ENCODE measurements at regions not wholly inside any gene's neighbourhood (a gene's known extent, or its start where the extent isn't known, plus 50 kb on each side); places are given as distances from the start of the nearest gene placed in this dataset.
"Not testable (repeated sequence)": the region's sequence is repeated elsewhere in the genome, so short reads cannot be mapped to it uniquely, and the experiment has no call there.

GRCh38 chr1:157319567-157319966 is 181.4 kb upstream of the ETV3 start:
- H3K9me3 ChIP-seq (ENCODE audit: control insufficient read depth, insufficient read depth, low read depth, low read length): no peaks in the 10 kb centered on the region
- H3K4me3 ChIP-seq (ENCODE audit: low read depth in 2 of 2, low read length in 2 of 2): no peak overlapping the region
- ChIA-PET CTCF (no interaction called here), POLR2A (no interaction called here)
- no peaks in the 10 kb centered on the region for H3K36me3 ChIP-seq (ENCODE audit: control insufficient read depth, insufficient read depth, low read length)
- ATAC-seq: no peak
- intact Hi-C loops (cut with micrococcal nuclease; ENCODE audit: unreplicated experiment): no loop called here
- no peak overlapping the region for H3K27ac ChIP-seq (ENCODE audit: low read length)
- TF ChIP-seq, protein P1, sequence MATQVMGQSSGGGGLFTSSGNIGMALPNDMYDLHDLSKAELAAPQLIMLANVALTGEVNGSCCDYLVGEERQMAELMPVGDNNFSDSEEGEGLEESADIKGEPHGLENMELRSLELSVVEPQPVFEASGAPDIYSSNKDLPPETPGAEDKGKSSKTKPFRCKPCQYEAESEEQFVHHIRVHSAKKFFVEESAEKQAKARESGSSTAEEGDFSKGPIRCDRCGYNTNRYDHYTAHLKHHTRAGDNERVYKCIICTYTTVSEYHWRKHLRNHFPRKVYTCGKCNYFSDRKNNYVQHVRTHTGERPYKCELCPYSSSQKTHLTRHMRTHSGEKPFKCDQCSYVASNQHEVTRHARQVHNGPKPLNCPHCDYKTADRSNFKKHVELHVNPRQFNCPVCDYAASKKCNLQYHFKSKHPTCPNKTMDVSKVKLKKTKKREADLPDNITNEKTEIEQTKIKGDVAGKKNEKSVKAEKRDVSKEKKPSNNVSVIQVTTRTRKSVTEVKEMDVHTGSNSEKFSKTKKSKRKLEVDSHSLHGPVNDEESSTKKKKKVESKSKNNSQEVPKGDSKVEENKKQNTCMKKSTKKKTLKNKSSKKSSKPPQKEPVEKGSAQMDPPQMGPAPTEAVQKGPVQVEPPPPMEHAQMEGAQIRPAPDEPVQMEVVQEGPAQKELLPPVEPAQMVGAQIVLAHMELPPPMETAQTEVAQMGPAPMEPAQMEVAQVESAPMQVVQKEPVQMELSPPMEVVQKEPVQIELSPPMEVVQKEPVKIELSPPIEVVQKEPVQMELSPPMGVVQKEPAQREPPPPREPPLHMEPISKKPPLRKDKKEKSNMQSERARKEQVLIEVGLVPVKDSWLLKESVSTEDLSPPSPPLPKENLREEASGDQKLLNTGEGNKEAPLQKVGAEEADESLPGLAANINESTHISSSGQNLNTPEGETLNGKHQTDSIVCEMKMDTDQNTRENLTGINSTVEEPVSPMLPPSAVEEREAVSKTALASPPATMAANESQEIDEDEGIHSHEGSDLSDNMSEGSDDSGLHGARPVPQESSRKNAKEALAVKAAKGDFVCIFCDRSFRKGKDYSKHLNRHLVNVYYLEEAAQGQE (IDR thresholded peaks at IDR 0.05; ENCODE audit: insufficient read depth in 1 of 2, low read depth in 2 of 2, low read length in 1 of 2): no peak
- in situ Hi-C loops (cut with HindIII; ENCODE audit: low pct_unique_long_range_greater_than_20kb, low sequenced_read_pairs): no loop called here
- BruUV-seq (replicated peaks): no TSS peak
- no peaks in the 10 kb centered on the region for H3K4me1 ChIP-seq (ENCODE audit: control insufficient read depth, insufficient read depth, low read length)
- H3K27me3 ChIP-seq (ENCODE audit: control insufficient read depth, insufficient read depth, low read length): no peaks in the 10 kb centered on the region
- no peak for DNase-seq (ENCODE audit: low read depth, low spot score)

DNA sequence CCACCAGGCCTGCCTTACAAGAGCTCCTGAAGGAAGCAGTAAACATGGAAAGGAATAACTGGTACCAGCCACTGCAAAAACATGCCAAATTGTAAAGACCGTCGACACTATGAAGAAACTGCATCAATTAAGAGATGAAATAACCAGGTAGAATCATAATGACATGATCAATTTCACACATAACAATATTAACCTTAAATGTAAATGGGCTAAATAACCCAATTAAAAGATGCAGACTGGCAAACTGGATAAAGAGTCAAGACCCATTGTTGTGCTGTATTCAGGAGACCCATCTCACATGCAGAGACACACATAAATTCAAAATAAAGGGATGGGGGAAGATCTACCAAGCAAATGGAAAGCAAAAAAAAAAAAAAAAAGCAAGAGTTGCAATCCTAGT is 179.0 kb upstream of the ETV3 start:
- H3K9me3 ChIP-seq (ENCODE audit: control insufficient read depth, insufficient read depth, low read depth, low read length); intact Hi-C loops (cut with micrococcal nuclease; ENCODE audit: unreplicated experiment); H3K4me3 ChIP-seq (ENCODE audit: low read depth in 2 of 2, low read length in 2 of 2); DNase-seq (ENCODE audit: low read depth, low spot score); H3K36me3 ChIP-seq (ENCODE audit: control insufficient read depth, insufficient read depth, low read length); H3K27ac ChIP-seq (ENCODE audit: low read length); POLR2A ChIA-PET; BruUV-seq (replicated peaks); H3K4me1 ChIP-seq (ENCODE audit: control insufficient read depth, insufficient read depth, low read length); in situ Hi-C loops (cut with HindIII; ENCODE audit: low pct_unique_long_range_greater_than_20kb, low sequenced_read_pairs); CTCF ChIA-PET; H3K27me3 ChIP-seq (ENCODE audit: control insufficient read depth, insufficient read depth, low read length); ATAC-seq: not testable (repeated sequence)

DNA sequence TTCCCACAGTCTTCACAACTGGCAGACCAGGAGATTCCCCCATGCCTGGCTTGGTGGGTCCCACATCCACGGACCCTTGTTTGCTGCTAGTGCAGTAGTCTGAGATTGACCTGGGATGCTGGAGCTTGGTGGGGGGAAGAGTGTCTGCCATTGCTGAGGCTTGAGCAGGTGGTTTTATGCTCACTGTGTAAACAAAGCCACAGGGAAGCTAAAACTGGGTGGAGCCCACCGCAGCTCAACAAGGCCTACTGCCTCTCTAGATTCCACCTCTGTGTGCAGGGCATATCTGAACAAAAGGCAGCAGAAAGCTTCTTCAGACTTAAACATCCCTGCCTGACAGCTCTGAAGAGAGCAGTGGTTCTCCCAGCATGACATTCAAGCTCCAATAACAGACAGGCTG is 177.3 kb upstream of the ETV3 start:
- no peaks in the 10 kb centered on the region for H3K9me3 ChIP-seq (ENCODE audit: control insufficient read depth, insufficient read depth, low read depth, low read length)
- no peak overlapping the region for H3K27ac ChIP-seq (ENCODE audit: low read length)
- DNase-seq (ENCODE audit: low read depth, low spot score) (no peak), ATAC-seq (no peak)
- ChIA-PET CTCF (no interaction called here), POLR2A (no interaction called here)
- in situ Hi-C loops (cut with HindIII; ENCODE audit: low pct_unique_long_range_greater_than_20kb, low sequenced_read_pairs) (no loop called here), intact Hi-C loops (cut with micrococcal nuclease; ENCODE audit: unreplicated experiment) (no loop called here)
- H3K36me3 ChIP-seq (ENCODE audit: control insufficient read depth, insufficient read depth, low read length): no peaks in the 10 kb centered on the region
- H3K4me3 ChIP-seq (ENCODE audit: low read depth in 2 of 2, low read length in 2 of 2): no peak overlapping the region
- TF ChIP-seq, protein P1 (IDR thresholded peaks at IDR 0.05; ENCODE audit: insufficient read depth in 1 of 2, low read depth in 2 of 2, low read length in 1 of 2): no peak
- TF ChIP-seq SIN3A (IDR thresholded peaks at IDR 0.05; ENCODE audit: borderline replicate concordance, insufficient read depth, low read depth, low read length) (no peak), TCF7L2 (IDR thresholded peaks at IDR 0.05; ENCODE audit: low read depth, low read length) (no peak), POLR2AphosphoS5 (IDR thresholded peaks at IDR 0.05; ENCODE audit: low read depth, low read length) (no peak)
- TF ChIP-seq, protein P2, sequence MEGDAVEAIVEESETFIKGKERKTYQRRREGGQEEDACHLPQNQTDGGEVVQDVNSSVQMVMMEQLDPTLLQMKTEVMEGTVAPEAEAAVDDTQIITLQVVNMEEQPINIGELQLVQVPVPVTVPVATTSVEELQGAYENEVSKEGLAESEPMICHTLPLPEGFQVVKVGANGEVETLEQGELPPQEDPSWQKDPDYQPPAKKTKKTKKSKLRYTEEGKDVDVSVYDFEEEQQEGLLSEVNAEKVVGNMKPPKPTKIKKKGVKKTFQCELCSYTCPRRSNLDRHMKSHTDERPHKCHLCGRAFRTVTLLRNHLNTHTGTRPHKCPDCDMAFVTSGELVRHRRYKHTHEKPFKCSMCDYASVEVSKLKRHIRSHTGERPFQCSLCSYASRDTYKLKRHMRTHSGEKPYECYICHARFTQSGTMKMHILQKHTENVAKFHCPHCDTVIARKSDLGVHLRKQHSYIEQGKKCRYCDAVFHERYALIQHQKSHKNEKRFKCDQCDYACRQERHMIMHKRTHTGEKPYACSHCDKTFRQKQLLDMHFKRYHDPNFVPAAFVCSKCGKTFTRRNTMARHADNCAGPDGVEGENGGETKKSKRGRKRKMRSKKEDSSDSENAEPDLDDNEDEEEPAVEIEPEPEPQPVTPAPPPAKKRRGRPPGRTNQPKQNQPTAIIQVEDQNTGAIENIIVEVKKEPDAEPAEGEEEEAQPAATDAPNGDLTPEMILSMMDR (IDR thresholded peaks at IDR 0.05): no peak
- no peaks in the 10 kb centered on the region; the same call in 1 of the 2 replicates for H3K27me3 ChIP-seq (ENCODE audit: control insufficient read depth, insufficient read depth, low read length)
- no peaks in the 10 kb centered on the region for H3K4me1 ChIP-seq (ENCODE audit: control insufficient read depth, insufficient read depth, low read length)
- no TSS peak for BruUV-seq (replicated peaks)
